ENCODE measurements at regions not wholly inside any gene's neighbourhood (a gene's known extent, or its start where the extent isn't known, plus 50 kb on each side); places are given as distances from the start of the nearest gene placed in this dataset.

- intact Hi-C loops (cut with DNase I), result no loop called here
- no peaks in the 10 kb centered on the region for H3K27me3 ChIP-seq
- ATAC-seq, result no peak
- WGBS (ENCODE audit: insufficient coverage, low coverage, low lambda C conversion rate, missing lambda C conversion rate), result 80% methylated on average over 1 of the region's 1 CpG
- H3K9me3 ChIP-seq, result no peaks in the 10 kb centered on the region
- H3K36me3 ChIP-seq, result no peaks in the 10 kb centered on the region
- no peaks in the 10 kb centered on the region for H3K4me1 ChIP-seq
- no peak overlapping the region for H3K4me3 ChIP-seq
- TF ChIP-seq POLR2A (IDR thresholded peaks at IDR 0.05) (no peak), CTCF (IDR thresholded peaks at IDR 0.05) (no peak)
- H3K27ac ChIP-seq, result no peak overlapping the region
- no peak for DNase-seq
These were observed 295.0 kb upstream of the MGAT4C start for GRCh38 chr12:86551146-86551571.

GRCh38 chr12:86550218-86551145 lies 294.3 kb upstream of the MGAT4C start:
- ATAC-seq, result peak in 1 of 4 donors; percentile 14
- no CpG with 5 or more reads among the region's 7 CpGs for WGBS (ENCODE audit: insufficient coverage, low coverage, low lambda C conversion rate, missing lambda C conversion rate)
- intact Hi-C loops (cut with DNase I), result no loop called here
- Histone ChIP-seq H3K36me3 (no peaks in the 10 kb centered on the region), H3K4me1 (no peaks in the 10 kb centered on the region), H3K27me3 (no peaks in the 10 kb centered on the region), H3K9me3 (no peaks in the 10 kb centered on the region), H3K4me3 (no peak overlapping the region), H3K27ac (no peak overlapping the region)
- TF ChIP-seq CTCF (IDR thresholded peaks at IDR 0.05), result no peak
- TF ChIP-seq POLR2A (IDR thresholded peaks at IDR 0.05), result no peak
- no peak for DNase-seq

- intact Hi-C loops (cut with DNase I), result no loop called here
- Histone ChIP-seq H3K9me3 (no peaks in the 10 kb centered on the region), H3K36me3 (no peaks in the 10 kb centered on the region), H3K4me1 (no peaks in the 10 kb centered on the region), H3K27ac (no peak overlapping the region), H3K4me3 (no peak overlapping the region), H3K27me3 (no peaks in the 10 kb centered on the region)
- no peak for DNase-seq
- WGBS (ENCODE audit: insufficient coverage, low coverage, low lambda C conversion rate, missing lambda C conversion rate), result 17% methylated on average over 3 of the region's 3 CpGs
- TF ChIP-seq CTCF (IDR thresholded peaks at IDR 0.05) (no peak), POLR2A (IDR thresholded peaks at IDR 0.05) (no peak)
- ATAC-seq, result no peak
These were observed 287.5 kb upstream of the MGAT4C start for GRCh38 chr12:86543716-86544115.

- intact Hi-C loops (cut with DNase I), result no loop called here
- H3K4me3 ChIP-seq, result no peak overlapping the region
- H3K27ac ChIP-seq, result no peak overlapping the region
- ATAC-seq, result no peak
- TF ChIP-seq CTCF (IDR thresholded peaks at IDR 0.05) (no peak), POLR2A (IDR thresholded peaks at IDR 0.05) (no peak)
- no peaks in the 10 kb centered on the region for H3K4me1 ChIP-seq
- 29% methylated on average over 1 of the region's 1 CpG for WGBS (ENCODE audit: insufficient coverage, low coverage, low lambda C conversion rate, missing lambda C conversion rate)
- H3K27me3 ChIP-seq, result no peaks in the 10 kb centered on the region
- H3K36me3 ChIP-seq, result no peaks in the 10 kb centered on the region
- no peaks in the 10 kb centered on the region for H3K9me3 ChIP-seq
- DNase-seq, result no peak
These were observed 274.9 kb upstream of the MGAT4C start for GRCh38 chr12:86530996-86531655.
